Liver (tissue), 3 donors: ENCODE measurements at regions not wholly inside any gene's neighbourhood (a gene's known extent, or its start where the extent isn't known, plus 50 kb on each side); places are given as distances from the start of the nearest gene placed in this dataset.

Experiments
- CTCF ChIP-seq: fragments of 150-350 bp; IDR thresholded peaks from 2 replicates; pipeline ENCODE4 v1.5.1; 2017; ENCODE audit warnings: improper control_type of control experiment, low read depth, low read length; ENCODE audit not compliant: missing input control
- EGR1 ChIP-seq, 2 donors: IDR thresholded peaks; 2 replicates each; pipeline ENCODE4 v1.6.1; 2016 to 2018; ENCODE audit warnings: antibody characterized with exemption in 2 of 2, low read depth in 2 of 2
- FOXA1 ChIP-seq: IDR thresholded peaks from 2 replicates; pipeline ENCODE4 v1.6.1; 2016; ENCODE audit warnings: antibody characterized with exemption
- RAD21 ChIP-seq, 2 donors: IDR thresholded peaks; 2 replicates each; pipeline ENCODE4 v1.6.1; 2016; ENCODE audit warnings: antibody characterized with exemption in 2 of 2, mild to moderate bottlenecking in 2 of 2
- RXRA ChIP-seq, 2 donors: IDR thresholded peaks; 2 replicates each; pipeline ENCODE4 v1.6.1; 2017 to 2018; ENCODE audit warnings: antibody characterized with exemption in 2 of 2, mild to moderate bottlenecking in 1 of 2
- SP1 ChIP-seq: IDR thresholded peaks from 2 replicates; pipeline ENCODE4 v1.6.1; 2018; ENCODE audit warnings: antibody characterized with exemption, mild to moderate bottlenecking
- TAF1 ChIP-seq: conservative IDR thresholded peaks from 2 replicates; pipeline ENCODE4 v1.6.1; 2016; ENCODE audit warnings: antibody characterized with exemption, mild to moderate bottlenecking
- YY1 ChIP-seq: IDR thresholded peaks from 2 replicates; pipeline ENCODE4 v1.6.1; 2016; ENCODE audit warnings: antibody characterized with exemption, mild to moderate bottlenecking
- TF ChIP-seq, protein P1 (sequence below): IDR thresholded peaks from 2 replicates; pipeline ENCODE4 v1.6.1; 2016; ENCODE audit warnings: antibody characterized with exemption
- TF ChIP-seq, protein P2 (sequence below): IDR thresholded peaks from 2 replicates; pipeline ENCODE4 v1.6.1; 2016; ENCODE audit warnings: antibody characterized with exemption
- donor health status: healthy.
- donor health status: healthy.

GRCh38 chr1:71167505-71167904, 86.7 kb upstream of the ZRANB2 start:
- TF ChIP-seq CTCF: no peak
- TF ChIP-seq FOXA1: no peak
- TF ChIP-seq EGR1 (IDR thresholded peaks at IDR 0.05; ENCODE audit: low read depth in 2 of 2): no peak
- no peak for TF ChIP-seq YY1
- TF ChIP-seq, protein P1, sequence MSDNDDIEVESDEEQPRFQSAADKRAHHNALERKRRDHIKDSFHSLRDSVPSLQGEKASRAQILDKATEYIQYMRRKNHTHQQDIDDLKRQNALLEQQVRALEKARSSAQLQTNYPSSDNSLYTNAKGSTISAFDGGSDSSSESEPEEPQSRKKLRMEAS: no peak
- no peak for TF ChIP-seq SP1
- TF ChIP-seq TAF1: no peak
- TF ChIP-seq RAD21 (IDR thresholded peaks at IDR 0.05): no peak
- TF ChIP-seq RXRA (IDR thresholded peaks at IDR 0.05): no peak
- TF ChIP-seq, protein P2, sequence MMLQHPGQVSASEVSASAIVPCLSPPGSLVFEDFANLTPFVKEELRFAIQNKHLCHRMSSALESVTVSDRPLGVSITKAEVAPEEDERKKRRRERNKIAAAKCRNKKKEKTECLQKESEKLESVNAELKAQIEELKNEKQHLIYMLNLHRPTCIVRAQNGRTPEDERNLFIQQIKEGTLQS: no peak
